HT-29 (cell line): ENCODE measurements at regions not wholly inside any gene's neighbourhood (a gene's known extent, or its start where the extent isn't known, plus 50 kb on each side); places are given as distances from the start of the nearest gene placed in this dataset.
"Not testable (repeated sequence)": the region's sequence is repeated elsewhere in the genome, so short reads cannot be mapped to it uniquely, and the experiment has no call there.

Experiments used
- DNase-seq: peaks from one replicate; pipeline ENCODE4 v3.0.0-alpha.2; 2015; ENCODE audit warnings: low spot score

DNA sequence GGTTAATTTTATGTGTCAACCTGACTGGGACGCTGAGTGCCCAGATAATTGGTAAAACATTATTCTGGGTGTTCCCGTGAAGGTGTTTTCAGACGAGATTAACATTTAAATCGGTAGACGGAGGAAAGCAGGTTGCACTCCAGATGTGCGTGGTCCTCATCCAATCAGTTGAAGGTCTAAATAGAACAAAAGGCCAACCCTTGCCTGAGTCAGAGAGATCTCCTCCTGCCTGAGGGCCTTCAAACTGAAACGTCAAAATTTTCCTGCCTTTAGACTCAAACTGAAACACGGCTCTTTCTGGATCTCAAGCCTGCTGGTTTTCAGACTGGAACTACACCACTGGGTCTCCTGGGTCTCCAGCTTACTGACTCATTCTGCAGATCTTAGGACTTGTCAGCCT is 70.9 kb downstream of the NPIPA5 start:
- not testable (repeated sequence) for DNase-seq

DNA sequence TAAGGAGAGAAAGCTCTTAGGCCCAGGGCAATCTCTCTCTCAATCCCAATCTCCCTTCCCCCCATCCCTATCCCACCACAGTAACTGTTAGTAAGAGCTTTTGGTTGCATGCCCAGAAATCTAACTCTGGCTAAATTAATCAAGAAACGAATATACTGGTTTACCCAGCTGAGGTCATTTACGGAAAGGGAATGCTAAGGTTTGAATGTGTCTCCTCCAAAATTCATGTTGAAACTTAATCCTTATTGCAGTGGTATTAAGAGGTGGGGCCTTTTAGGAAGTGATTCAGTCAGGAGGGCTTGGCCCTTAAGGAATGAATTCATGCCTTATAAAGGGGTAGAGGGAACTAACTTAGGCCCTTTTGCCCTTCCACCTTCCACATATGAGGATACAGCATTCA is 72.2 kb downstream of the NPIPA5 start:
- not testable (repeated sequence) for DNase-seq

DNA sequence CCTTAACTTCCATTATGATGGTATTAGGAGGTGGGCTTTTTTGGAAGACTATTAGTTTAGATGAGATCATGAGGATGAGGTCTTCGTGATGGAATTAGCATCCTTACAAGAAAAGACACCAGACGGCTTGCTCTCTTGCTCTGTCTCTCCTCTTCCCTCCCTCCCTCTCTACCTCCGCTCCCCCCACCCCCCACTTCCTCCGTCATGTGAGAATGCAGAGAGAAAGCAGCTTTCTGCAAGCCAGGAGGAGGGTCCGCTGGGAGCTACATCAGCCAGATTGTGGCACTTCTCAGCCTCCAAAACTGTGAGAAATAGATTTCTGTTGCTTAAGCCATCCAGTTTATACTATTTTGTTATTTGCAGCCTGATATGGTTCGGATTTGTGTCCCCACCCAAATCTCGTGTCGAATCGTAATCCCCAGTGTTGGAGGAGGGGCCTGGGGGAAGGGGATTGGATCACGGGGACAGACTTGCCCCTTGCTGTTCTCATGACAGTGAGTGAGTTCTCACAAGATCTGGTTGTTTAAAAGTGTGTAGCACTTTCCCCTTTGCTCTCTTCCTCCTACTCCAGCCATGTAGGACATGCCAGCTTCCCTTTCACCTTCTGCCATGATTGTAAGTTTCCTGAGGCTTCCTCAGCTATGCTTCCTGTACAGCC is 74.3 kb downstream of the NPIPA5 start:
- DNase-seq, result not testable (repeated sequence)

DNA sequence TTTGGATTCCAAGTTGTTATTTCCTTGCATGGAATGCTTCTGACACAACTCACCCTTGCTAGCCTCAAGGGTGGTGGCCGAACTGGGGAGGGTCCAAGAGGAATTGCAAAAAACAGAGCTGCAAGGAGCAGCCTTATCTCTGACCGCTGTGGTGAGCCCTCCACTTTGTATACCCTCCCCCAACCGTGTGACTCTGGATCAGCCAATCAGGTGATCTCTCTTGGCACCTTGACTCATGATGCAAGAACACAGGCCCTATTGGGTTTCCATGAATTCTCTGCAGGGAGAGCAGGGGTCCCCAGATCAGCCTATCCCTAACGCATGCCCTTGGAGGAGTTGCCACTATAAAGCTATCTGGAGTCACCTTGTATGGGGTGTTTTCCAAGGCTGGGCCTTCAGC is 81.0 kb downstream of the NPIPA5 start:
- DNase-seq, result not testable (repeated sequence)

DNA sequence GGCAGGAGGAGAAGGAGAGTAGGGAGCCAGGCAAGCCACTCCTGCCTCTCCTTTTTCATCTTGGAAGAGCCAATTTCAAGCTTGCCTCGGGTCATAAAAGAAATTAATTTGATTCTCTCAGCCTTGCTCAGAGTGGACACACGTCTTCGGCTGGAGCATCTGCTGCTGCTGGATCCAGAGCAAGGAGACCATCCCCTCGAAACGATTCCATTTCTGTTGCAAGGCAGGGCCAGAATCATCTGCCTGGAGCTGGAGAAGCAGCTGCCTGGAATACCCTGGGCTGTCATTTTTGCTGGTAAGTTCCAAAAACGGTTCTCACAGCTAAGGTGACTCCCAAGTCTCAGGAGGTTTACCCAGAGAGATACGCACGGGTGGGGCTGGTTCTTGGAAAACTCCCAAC is 103.3 kb downstream of the NPIPA5 start:
- DNase-seq, result not testable (repeated sequence)

DNA sequence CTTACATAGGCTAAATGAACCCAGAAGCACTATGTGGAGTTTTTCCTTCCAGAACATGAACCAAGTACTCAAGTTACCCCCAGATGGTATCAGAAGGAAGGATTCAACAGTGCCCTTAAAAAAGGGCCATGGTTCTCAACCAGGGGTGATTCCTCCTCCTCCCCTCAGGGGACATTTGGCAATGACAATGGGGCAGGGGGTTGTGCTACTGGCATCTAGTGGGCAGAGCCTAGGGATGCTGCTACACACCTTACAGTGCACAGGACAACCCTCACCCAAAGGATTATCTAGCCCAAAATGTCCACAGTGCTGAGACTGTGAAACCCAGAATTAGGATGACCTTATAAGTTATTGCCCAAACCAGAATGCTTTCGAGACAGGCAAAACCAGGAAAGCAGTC is 104.1 kb downstream of the NPIPA5 start:
- not testable (repeated sequence) for DNase-seq

DNA sequence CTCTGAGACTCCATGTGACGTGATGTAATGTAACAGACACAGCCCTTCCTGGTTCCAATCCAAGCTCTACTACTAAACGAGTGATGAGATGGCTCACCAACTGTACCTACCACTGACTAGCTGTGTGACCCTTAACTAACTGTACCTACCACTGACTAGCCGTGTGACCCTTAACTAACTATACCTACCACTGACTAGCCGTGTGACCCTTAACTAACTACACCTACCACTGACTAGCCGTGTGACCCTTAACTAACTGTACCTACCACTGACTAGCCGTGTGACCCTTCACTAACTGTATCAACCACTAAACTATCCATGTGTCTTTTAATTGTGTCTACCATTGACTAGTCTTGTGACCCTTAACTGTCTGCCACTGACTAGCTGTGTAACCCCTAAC is 111.2 kb downstream of the NPIPA5 start:
- not testable (repeated sequence) for DNase-seq

DNA sequence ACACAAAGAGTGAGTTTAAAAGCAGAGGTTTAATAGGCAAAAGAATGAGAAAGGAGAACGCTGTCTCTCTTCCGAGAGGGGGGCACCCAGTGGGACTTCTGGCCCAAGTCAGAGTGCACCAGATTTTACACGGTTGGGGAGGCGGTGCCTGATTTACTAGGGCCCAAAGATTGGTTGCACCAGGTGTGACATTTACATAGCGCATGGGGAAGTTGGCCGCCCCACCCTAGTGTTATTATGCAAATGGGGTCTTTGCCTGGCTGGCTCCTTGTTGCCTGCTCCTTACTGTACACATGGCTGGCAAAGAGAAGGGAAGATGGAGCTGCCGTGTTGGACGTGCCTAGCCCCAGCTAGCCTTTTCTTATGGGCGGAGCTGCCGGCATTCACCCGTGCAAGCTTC is 115.9 kb downstream of the NPIPA5 start:
- DNase-seq, result not testable (repeated sequence)

DNA sequence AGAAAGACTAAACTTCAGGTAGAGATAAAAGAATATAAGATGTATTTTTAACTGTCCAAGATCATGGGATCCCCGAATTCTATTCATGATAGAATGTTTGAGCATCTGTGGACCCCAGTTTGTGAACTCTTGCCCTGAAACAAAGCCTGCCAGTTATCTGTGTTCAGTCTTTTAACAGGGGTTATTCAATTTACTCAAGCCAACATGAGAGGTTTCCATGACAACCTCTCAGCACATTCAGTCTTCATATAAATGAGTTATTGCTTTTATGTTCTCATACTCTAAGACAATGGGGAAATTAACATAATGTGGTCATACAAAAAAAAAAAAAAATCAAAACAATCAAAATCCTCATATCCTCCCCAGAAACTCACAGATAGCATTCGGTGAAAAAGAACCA is 130.1 kb downstream of the NPIPA5 start:
- not testable (repeated sequence) for DNase-seq

DNA sequence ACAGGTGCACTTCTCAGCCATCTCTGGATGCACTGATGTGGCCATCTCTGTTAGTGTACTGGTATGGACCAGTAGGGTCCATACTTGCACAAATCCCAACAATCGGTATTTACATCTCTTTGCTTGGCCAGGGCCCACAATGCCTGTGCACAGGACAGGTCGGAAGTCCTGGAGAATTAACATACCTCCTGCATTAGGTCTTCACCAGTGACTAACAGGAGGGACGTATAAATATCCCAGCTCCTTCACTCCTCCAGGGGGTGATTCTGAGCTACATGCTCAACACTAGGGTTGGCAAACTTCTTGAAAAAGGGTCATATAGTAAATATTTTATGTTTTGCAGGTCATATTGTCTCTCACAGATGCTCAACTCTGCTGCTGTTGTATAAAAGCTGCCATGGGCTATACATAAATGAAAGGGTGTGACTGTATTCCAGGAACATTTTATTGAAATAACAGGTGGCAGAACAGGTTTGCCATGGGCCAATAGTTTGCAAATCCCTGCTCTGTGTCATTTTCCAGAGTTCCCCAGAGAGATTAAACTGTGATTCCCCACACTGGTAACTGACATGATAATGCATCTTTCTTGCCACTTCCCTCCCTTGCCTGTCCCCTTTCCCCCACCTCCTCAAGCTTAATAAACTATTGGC is 141.3 kb downstream of the NPIPA5 start:
- DNase-seq, result not testable (repeated sequence)

DNA sequence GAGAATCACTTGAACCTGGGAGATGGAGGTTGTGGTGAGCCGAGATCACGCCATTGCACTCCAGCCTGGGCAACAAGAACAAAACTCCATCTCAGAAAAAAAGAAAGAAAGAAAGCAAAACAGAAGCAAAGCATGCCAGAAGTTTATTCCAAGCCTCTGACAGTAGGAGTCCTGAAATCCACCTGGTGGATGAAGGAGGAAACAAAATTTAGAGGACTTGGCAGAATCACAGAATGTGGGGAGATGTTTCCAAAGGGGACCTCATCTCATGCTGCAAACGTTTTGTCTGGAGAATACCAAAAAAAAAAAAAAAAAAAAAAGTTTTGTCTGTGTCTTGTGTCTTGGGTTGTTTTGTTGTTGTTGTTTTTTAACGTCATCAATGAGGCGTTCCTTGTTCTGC is 141.1 kb upstream of the RRN3 start:
- DNase-seq, result not testable (repeated sequence)

DNA sequence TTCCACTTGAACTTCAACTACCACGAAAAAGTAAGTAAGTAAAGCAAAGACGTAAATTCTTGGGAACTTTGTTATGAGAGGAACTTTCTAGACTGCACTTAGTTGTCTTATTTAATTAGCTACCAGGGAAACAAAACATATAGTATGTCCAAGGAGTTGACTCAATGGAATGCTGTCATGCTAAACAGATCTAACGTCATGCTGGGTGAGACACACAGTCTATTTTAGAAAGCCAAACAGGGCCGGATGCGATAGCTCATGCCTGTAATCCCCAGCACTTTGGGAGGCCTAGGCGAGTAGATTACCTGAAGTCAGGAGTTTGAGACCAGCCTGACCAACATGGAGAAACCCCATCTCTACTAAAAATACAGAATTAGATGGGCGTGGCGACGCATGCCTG is 140.6 kb upstream of the RRN3 start:
- DNase-seq, result not testable (repeated sequence)

DNA sequence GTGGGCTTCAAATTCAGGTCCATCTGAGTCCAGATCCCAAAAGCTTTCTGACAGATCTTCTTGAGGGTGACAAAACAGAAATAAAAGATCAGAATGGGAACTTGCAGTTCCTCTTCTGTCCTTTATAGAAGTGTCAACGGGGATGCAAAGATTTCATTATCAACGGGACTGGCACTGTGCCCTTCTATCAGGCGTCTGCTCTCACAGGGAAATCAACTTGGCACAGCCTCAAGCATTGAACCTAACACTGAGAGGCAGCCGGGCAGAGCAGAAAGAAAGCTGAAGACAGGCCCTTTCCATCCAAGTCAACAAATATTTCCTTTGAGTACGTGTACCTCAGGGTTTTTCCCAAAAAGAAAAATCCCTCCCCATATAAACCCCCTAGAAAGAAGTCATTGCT is 136.4 kb upstream of the RRN3 start:
- not testable (repeated sequence) for DNase-seq

DNA sequence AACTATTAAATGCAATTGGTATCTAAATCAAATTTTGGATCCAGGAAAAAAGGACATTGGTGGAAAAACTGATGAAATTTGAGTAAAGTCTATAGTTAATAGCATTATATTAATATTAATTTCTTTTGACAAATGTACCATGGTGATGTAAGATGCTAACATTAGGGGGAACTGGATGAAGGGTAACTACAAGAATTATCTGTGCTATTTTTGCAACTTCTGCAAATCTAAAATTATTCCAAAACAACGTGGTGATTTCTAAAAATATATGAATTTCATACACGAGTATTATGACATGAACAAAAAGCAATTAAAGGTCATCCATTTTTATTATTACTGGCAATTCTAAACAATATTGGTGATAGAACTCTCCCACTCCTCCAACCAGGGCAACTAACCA is 135.6 kb upstream of the RRN3 start:
- DNase-seq, result not testable (repeated sequence)

DNA sequence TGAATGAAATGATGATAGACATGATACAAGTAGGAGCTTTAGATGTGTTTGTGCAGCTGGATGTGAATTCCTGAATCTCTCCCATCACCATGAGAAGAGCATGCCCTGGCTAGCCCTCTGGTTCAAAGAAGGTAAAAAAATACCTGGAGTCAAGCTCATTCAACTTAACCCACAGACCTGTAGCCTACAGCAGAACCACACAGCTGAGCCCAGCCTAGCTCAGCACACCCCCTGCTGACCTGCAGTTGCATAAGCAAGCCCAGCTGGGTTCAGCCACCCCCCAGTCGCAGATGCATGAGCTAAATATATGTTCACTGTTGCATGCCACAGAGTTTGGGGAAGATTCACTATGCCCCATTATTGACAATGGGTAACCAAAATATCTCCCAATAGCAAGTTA is 130.6 kb upstream of the RRN3 start:
- not testable (repeated sequence) for DNase-seq

DNA sequence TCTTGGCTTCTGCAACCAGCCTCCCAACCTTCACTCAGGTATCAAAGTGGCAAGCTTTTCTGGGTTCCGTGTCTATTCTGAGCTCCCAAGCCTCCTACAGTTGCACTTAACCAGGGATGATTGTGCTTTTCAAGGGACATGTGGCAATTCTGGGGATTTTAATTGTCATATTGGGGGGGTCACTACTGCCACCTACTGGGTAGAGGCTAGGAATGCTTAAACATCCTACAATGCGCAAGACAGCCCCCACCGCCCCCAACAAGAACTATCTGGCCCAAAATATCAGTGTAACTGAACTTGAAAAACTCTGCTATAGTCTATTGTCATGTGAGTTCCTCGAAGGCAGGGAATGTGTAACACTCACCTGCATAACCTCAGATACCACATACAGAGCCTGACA is 129.3 kb upstream of the RRN3 start:
- not testable (repeated sequence) for DNase-seq

DNA sequence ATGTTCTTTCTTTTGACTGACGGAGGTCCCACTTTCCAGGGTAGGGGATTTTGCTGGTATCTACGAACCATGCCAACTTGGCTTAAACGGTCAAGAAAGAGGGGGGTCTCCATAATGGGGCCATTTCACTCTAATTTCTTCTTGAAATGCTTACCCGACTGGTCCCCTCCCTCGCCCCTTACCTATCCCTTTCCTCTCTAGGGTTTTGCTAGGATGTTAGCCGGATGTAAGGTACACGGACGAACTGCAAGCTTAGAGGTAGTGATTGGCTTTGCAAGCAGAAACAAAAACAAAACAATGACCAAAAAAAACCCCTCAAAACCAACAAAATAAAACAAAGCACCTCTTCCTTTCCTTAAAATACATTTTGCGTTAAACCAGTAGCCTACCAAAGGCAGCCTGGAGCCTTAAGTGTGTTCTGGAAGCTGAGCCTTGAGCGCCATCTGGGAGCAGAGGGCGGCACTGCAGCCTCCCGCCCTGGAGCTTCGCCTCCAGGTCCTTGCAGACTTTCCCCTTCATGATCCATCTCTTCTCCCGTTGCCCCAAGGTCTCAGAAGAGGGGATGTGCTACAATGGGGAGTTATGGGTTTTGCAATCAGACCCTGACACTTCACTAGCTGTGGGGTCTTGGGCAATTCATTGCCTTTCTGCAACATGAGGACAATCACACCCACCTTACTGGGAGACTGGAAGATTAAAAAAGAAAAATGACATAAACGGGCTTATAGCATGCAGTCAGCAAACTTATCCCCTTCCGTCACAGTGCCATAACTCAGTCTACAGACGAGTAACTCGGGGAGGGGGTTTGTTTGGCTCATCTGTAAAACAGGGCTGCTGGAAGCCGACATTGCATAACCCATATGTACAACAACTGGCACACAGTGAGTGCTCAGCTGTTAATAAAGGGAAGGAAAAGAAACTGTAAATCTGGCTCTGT is 125.9 kb upstream of the RRN3 start:
- DNase-seq, result peak; percentile 19

DNA sequence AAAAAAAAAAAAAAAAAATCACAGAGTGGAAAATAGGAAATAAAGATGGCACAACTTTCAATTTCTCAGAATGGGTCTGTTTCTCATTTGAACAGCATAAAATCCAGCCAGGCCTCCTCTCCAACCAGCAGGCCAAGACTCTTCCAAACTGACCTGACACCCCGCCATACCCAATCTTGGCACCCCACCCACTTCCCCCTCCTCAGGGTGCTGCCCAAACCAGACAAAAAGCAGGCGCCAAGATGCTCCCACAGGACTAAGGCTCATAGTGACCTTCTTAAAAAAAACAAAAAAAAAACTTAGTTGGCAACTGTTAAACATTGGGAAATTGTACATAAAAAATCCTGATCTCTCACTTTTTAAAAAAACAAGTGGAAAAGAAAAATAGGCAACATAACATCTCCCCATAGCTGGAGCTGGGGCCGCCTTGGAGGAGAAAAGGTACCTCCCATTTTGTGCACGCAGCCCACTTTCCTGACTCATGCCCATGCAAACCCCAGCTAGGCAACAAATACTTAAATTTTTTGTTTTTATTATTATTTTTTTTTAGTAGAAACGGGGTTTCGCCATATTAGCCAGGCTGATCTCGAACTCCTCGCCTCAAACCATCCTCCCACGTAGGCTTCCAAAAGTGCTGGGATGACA is 124.9 kb upstream of the RRN3 start:
- not testable (repeated sequence) for DNase-seq

DNA sequence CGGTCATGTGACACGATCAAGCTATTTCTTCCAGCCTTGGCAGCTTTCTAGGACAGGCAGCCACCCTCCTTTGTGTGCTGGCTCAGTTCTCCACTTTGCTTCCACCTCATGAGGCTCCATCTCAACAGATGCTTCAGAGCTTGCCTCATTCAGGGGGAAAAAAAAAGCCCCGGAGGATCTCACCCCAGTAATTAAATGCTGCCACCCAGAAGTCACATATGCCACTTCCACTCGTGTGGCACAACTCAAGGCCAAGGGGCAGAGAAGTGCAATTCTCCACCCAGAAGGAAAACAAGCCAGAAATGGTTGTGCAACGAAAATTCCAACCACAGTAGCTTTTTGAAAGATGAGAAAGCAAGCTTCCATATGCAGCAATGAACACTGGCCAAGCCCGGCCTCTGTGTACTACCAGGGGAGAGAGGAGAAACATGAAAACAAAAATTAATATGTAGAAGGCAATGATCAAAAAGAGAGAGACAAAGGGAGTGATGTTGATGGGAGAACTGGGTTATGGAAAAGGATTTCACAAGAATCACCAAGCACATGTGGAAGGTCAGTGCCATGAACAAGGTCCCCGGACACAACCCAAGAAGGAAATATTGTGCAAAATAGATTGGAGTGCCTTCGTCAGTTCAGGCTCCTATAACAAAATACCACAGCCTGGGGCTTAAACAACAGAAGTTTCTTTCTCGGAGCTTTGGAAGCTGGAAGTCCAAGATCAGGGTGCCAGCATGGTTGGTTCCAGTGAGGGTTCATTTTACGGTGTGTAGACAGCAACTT is 113.3 kb upstream of the RRN3 start:
- DNase-seq, result not testable (repeated sequence)

DNA sequence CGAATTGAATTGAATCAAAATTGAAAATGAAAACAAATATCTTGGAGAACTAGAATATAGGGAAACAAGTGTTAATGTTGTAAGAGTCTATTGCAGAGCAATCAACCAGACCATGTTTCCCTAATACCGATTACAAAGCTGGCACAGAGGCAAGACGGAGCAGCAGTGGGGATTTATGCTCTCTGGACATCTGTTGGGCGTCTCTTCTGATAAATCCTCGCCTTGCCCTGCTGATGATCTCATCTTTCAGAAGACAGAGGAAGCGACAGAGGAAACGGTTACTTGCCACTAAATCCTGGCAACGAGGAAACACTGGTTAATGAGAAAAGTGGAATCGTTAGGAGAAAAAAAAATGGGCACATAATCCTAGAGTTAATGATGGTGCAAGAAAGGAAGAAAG is 112.4 kb upstream of the RRN3 start:
- not testable (repeated sequence) for DNase-seq

DNA sequence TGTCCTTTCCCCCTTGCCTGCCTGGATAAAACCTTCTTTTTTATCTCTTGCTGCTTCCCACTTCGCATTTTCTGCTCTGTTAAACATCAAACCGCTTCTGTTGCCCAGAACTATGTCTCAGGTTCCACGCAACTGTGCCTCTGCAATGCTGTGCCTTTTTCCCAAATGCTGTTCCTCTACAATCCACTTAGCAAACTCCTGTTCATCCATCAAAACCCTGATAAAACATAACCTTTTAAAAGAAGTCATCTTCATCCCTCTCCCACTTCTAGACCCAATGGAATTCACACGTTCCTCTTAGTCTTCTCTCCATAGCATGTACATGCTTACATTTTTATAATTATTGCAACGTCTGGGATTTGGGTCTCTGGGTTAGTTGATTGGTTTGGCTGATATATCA is 111.9 kb upstream of the RRN3 start:
- DNase-seq, result not testable (repeated sequence)
